ENCODE measurements at regions not wholly inside any gene's neighbourhood (a gene's known extent, or its start where the extent isn't known, plus 50 kb on each side); places are given as distances from the start of the nearest gene placed in this dataset.
"Not testable (repeated sequence)": the region's sequence is repeated elsewhere in the genome, so short reads cannot be mapped to it uniquely, and the experiment has no call there.

- no peak for DNase-seq (ENCODE audit: low read depth in 1 of 2, low spot score in 1 of 2)
- Histone ChIP-seq H3K36me3 (no peaks in the 10 kb centered on the region), H3K27me3 (no peaks in the 10 kb centered on the region), H3K4me3 (no peak overlapping the region), H3K9me3 (ENCODE audit: low read depth) (no peaks in the 10 kb centered on the region), H3K4me1 (ENCODE audit: low read depth) (no peaks in the 10 kb centered on the region), H3K27ac (no peak overlapping the region)
- TF ChIP-seq CTCF (IDR thresholded peaks at IDR 0.05; ENCODE audit: low read depth, low read length) = no peak
Measured at GRCh38 chr13:86606264-86606663, 807.0 kb upstream of the SLITRK6 start.

GRCh38 chr13:86608701-86609100 is 809.5 kb upstream of the SLITRK6 start:
- no peak for TF ChIP-seq CTCF (IDR thresholded peaks at IDR 0.05; ENCODE audit: low read depth, low read length)
- H3K27ac ChIP-seq = no peak overlapping the region
- H3K27me3 ChIP-seq = no peaks in the 10 kb centered on the region
- no peaks in the 10 kb centered on the region for H3K36me3 ChIP-seq
- H3K4me3 ChIP-seq = no peak overlapping the region
- no peaks in the 10 kb centered on the region for H3K9me3 ChIP-seq (ENCODE audit: low read depth)
- no peaks in the 10 kb centered on the region for H3K4me1 ChIP-seq (ENCODE audit: low read depth)
- DNase-seq (ENCODE audit: low read depth in 1 of 2, low spot score in 1 of 2) = no peak

GRCh38 chr13:86633346-86633745 is 834.1 kb upstream of the SLITRK6 start:
- no peak for TF ChIP-seq CTCF (IDR thresholded peaks at IDR 0.05; ENCODE audit: low read depth, low read length)
- Histone ChIP-seq H3K4me3 (no peak overlapping the region), H3K36me3 (no peaks in the 10 kb centered on the region), H3K27me3 (no peaks in the 10 kb centered on the region), H3K4me1 (ENCODE audit: low read depth) (no peaks in the 10 kb centered on the region), H3K9me3 (ENCODE audit: low read depth) (no peaks in the 10 kb centered on the region), H3K27ac (no peak overlapping the region)
- no peak for DNase-seq (ENCODE audit: low read depth in 1 of 2, low spot score in 1 of 2)

- not testable (repeated sequence) for H3K36me3 ChIP-seq; H3K4me1 ChIP-seq (ENCODE audit: low read depth); H3K27ac ChIP-seq; H3K4me3 ChIP-seq; DNase-seq (ENCODE audit: low read depth in 1 of 2, low spot score in 1 of 2); H3K27me3 ChIP-seq; H3K9me3 ChIP-seq (ENCODE audit: low read depth)
Measured at GRCh38 chr13:86651171-86651570, 852.0 kb upstream of the SLITRK6 start.

GRCh38 chr13:86653009-86653408 is 853.8 kb upstream of the SLITRK6 start:
- H3K9me3 ChIP-seq (ENCODE audit: low read depth) = no peaks in the 10 kb centered on the region
- DNase-seq (ENCODE audit: low read depth in 1 of 2, low spot score in 1 of 2) = no peak
- H3K27ac ChIP-seq = no peak overlapping the region
- TF ChIP-seq CTCF (IDR thresholded peaks at IDR 0.05; ENCODE audit: low read depth, low read length) = no peak
- H3K4me1 ChIP-seq (ENCODE audit: low read depth) = no peaks in the 10 kb centered on the region
- no peaks in the 10 kb centered on the region for H3K27me3 ChIP-seq
- H3K36me3 ChIP-seq = no peaks in the 10 kb centered on the region
- H3K4me3 ChIP-seq = no peak overlapping the region

GRCh38 chr13:86655561-86655960 is 856.3 kb upstream of the SLITRK6 start:
- Histone ChIP-seq H3K36me3 (no peaks in the 10 kb centered on the region), H3K4me3 (no peak overlapping the region), H3K9me3 (ENCODE audit: low read depth) (no peaks in the 10 kb centered on the region), H3K4me1 (ENCODE audit: low read depth) (no peaks in the 10 kb centered on the region), H3K27ac (no peak overlapping the region), H3K27me3 (no peaks in the 10 kb centered on the region)
- no peak for TF ChIP-seq CTCF (IDR thresholded peaks at IDR 0.05; ENCODE audit: low read depth, low read length)
- DNase-seq (ENCODE audit: low read depth in 1 of 2, low spot score in 1 of 2) = no peak

Data from cardiac muscle cell (in vitro differentiated cells and primary cell).